A673 (cell line): ENCODE measurements at regions not wholly inside any gene's neighbourhood (a gene's known extent, or its start where the extent isn't known, plus 50 kb on each side); places are given as distances from the start of the nearest gene placed in this dataset.

ENCODE experiments used
- EZH2 ChIP-seq: fragments of 200-600 bp; sonication (generic); IDR thresholded peaks from 2 replicates; pipeline ENCODE4 v1.6.1; 2017; ENCODE audit warnings: borderline replicate concordance, low read depth, mild to moderate bottlenecking, mixed read lengths, antibody characterized with exemption, low read length; ENCODE audit not compliant: poor library complexity, severe bottlenecking
- TF ChIP-seq, protein P1 (sequence below): fragments of 300-800, 200-600 bp; sonication (generic); conservative IDR thresholded peaks from 2 replicates; pipeline ENCODE4 v1.5.1; 2017; ENCODE audit warnings: low read depth, mild to moderate bottlenecking, antibody characterized with exemption, low read length, moderate library complexity, mixed read lengths

DNA sequence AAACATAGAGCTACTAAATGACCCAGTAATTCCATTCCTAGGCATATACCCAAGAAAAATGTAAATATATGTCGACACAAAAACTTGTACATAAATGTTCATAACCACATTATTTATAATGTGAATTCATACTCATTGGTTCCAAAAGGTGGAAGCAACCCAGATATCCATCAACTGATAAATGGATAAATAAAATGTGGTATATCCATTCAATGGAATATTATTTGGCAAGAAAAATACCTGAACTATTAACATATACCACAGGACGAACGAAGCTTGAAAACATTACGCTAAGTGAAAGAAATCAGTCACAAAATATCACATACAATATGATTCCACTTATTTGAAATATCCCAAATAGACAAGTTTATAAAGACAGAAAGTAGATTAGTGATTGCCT, 99.0 kb upstream of the SOX5 start:
- TF ChIP-seq, protein P1, sequence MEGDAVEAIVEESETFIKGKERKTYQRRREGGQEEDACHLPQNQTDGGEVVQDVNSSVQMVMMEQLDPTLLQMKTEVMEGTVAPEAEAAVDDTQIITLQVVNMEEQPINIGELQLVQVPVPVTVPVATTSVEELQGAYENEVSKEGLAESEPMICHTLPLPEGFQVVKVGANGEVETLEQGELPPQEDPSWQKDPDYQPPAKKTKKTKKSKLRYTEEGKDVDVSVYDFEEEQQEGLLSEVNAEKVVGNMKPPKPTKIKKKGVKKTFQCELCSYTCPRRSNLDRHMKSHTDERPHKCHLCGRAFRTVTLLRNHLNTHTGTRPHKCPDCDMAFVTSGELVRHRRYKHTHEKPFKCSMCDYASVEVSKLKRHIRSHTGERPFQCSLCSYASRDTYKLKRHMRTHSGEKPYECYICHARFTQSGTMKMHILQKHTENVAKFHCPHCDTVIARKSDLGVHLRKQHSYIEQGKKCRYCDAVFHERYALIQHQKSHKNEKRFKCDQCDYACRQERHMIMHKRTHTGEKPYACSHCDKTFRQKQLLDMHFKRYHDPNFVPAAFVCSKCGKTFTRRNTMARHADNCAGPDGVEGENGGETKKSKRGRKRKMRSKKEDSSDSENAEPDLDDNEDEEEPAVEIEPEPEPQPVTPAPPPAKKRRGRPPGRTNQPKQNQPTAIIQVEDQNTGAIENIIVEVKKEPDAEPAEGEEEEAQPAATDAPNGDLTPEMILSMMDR, result no peak
- TF ChIP-seq EZH2, result no peak
